MV-4-11 (cell line): ENCODE measurements at regions not wholly inside any gene's neighbourhood (a gene's known extent, or its start where the extent isn't known, plus 50 kb on each side); places are given as distances from the start of the nearest gene placed in this dataset.

Source experiments
- DNase-seq: peaks from one replicate; lab custom pipeline; 2025; lab: John Stamatoyannopoulos, UW

DNA sequence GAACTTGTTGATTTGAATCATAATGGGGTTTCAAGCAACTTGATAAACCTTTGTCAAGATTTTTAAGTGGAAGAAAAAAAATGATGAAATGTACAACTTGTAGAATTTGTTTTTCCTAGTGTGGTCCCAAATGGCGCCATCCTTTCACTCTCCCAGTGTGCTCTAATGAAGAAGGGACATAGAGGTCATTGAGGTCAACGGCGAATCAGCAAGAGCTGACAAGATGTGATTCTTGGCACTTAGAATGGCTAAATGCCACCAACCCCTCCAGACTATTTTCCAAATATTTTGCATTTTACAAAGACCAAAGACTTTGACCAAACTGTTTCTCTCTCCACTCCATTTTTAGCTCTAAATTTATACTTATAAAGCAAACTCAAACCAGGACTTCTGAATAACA lies 320.2 kb upstream of the MME start:
- no peak for DNase-seq

DNA sequence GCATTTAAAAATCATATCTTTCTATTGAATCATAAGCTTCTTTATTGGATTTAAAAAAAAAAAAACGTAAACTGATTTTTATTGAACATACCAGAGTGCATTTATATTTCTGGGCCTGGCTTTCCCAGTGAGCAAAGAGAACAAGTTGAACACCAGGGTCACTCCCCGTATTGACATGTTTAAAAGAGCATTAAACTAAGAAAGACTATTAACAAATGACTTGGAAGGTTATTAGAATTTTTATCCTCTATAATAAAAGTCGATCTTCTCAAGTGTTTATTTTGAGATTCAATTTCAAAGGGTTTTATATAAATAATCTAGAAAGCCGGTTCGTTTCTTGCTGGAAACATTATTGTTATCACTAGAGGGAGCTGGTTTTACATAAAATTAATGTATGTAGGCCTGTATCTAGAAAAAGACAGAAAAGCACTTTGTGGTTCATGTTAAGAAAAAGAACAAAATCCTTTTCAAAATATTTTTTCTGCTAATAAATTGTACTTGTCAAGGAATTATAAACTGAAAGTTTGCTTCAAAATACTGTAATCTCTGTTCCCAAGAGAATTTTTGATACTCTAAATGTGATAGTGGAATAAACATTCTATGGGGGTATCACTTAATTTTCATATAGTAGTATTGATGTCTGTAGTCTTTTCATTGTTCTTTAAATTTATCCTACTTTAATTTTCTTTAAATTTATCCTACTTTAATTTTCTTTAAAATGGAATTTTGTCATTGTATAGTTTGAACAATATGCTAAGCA lies 321.8 kb upstream of the MME start:
- peak; percentile 5 for DNase-seq

DNA sequence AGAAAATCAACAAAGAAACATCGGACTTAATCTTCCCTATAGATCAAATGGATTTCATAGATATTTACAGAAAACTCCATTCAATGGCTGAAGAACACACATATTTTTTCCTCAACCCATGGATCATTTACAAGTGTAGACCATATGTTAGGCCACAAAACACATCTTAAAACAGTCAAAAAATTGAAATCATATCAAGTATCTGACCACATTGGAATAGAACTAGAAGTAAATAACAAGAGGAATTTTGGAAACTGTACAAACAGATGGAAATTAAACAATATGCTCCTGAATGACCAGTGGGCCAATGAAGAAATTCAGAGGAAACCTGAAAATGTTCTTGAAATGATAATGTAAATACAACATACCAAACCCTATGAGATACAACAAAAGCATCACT lies 323.1 kb upstream of the GPR149 start:
- no peak for DNase-seq

DNA sequence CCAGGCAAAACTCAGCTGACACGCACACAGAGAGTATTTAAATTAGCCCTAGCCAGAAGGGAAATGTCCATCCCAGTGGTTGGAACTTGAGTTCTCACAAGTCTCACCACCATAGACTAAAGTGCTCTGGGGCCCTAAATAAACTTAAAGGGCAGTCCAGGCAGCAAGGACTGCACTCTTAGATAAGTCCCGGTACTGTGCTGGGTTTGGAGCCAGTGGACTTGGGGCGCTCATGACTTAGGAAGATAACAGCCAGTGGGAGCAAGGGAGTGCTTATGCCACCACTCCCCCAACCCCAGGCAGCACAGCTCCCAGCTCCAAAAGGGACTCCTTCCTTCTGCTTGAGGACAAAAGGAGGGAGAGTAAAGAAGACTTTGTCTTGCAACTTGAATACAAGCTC lies 319.5 kb upstream of the GPR149 start:
- DNase-seq, result no peak

DNA sequence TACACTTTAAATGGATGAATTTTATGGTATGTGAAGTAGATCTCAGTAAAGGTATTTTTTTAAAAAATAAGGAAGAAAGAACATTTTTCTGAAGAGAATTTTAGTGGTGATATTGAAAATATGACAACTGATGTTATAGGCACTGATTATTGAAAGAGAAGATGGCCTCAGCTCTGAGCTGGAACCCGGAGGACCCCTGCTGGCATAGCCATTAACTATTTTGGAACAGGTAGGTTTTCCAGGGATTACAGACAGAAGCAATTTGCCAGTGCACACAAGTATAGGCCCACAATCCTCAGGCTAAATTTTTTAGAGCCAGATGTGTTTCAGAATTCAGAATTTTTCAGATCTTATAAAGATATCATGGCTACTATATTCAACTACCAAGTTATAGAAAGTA lies 315.9 kb upstream of the GPR149 start:
- no peak for DNase-seq

DNA sequence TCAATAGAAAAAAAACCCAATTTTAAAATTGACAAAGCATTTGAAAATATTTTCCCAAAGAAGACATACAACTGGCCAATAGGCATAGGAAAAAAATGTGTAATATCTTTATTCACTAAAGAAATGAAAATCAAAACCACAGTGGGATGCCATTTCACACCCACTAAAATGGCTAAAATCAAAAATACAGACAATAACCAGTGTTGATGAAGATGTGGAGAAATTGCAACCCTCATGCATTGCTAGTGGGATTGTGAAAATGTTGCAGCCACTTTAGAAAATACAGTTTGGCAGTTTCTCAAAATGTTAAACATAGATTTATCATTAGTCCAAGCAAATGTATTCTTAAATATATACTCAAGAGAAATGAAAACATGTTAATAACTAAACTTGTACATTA lies 315.1 kb upstream of the GPR149 start:
- no peak for DNase-seq

DNA sequence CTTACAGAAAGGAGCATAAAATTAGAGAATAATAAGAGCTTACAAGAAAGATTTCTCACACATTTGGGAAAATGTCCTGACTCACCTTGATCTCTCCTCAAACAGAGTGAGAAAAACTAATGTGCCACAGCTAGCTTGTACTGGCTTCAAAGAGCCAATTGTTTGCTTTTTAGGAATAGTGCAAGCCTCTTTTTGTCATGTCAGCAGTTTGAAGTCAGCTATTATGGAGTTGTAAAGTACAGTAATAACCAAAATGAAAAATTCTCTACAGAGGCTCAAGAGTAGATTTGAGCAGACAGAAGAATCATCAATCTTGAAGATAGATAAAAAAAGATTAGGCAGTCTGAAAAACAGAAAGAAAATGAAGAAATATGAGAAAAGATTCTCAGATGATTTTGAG lies 313.4 kb upstream of the GPR149 start:
- DNase-seq, result no peak

DNA sequence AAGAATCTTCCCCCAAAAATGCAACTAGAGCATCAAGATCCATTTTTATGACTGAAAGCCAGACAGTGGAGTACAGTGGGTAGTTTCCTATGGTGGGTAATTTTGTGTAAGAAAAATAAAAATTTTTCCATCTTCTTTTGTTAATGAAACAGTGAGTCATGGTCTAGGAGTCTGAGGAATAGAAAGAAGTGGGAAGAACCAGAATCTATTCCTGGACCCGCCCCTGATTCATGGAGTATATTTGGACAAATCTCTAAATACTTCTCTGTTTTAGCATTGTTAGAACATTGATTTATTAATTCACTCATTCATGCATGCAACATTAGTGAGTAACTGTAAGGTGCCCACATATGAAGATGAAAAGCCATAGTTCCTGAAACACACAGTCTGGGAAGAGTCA lies 304.5 kb upstream of the GPR149 start:
- no peak for DNase-seq

DNA sequence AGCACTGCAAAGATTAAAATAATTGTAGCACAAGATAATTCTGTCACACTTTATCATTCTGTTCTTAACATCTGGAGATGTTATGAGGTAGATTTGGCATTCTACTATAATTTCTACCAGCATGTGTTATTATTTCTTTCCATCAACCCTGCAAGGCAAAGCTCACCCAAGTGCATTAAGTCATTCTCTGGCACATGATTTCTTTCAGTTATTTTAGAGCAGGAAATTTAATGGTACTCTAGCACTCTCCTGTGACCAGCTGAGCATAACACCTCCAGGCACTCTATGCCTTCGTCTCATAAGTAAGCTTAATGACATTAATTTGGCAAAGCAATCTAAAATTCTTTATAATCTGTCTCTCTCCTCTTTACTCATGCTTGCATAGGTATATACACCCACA lies 300.2 kb upstream of the GPR149 start:
- DNase-seq, result no peak

DNA sequence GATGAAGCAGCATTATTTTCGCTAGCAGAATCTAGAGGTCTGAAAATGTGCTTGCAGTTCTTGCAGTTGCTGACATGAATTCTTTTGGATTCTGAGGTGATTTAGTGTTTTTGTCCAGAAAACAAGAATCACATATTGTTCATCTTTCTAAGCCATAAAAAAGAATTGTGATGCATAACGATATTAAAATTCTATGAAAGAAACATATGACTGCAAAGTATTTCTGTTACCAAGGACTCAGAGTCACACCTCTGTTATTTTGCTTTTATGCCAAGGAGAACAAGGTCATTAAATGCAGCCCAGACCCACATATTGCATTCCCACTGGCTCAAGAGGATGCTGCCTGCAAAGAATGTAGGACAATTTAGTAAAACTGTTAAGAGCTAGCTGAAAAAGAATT lies 299.8 kb upstream of the GPR149 start:
- DNase-seq, result no peak

DNA sequence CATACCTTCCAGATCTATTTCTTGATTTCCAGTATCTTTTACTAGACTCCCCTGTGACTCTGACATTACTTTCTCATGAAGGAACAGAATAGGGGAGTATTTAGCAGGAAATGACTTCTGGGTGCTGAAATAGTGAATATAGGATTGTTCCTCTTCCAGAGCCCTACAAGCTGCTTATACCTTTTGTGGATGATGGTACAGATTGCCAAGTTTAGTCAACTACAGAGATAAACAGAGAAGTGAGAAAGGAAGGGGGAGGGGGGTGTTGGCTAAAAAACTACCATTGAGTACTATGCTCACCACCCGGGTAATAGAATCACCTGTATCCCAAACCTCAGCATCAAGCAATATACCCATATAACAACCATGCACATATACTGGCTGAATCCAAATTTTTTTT lies 298.3 kb upstream of the GPR149 start:
- peak; percentile 1 for DNase-seq

DNA sequence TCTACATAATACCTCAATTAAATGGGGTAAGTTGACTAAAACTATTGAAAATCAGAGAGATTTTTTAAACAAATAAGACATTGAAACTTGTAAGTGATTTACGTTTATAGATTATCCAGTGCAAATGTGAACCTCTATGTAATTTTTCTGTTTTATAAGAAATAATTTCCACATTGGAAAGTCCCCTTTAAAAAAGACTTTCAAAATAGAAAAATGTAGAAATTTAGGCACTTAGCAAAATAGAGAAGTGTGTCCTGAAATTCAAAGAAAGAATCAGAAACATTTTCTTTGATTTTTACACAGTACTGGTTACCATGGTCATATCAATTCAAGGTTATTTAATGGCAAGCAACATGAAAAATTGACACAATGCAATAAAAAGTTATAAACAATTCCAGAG lies 290.9 kb upstream of the GPR149 start:
- peak; percentile 13 for DNase-seq

DNA sequence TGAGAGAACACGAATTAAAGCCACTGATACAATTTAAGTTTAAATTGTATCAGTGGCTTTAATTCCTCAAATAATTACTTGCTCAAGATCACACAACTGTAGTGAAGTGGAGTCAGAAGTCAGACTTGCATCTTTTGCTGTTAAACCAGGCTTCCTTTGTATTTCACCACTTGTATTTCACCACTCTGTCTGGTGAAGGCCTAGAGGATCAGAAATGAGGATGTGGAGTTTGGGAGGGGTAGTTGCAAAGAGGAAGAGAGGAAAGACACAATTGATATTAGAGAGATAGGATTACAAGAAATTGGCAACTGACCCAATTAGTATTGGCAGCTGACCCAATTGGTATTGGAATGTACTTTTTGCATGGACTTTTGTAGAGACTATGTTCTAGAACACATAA lies 288.1 kb upstream of the GPR149 start:
- DNase-seq, result peak; percentile 93

DNA sequence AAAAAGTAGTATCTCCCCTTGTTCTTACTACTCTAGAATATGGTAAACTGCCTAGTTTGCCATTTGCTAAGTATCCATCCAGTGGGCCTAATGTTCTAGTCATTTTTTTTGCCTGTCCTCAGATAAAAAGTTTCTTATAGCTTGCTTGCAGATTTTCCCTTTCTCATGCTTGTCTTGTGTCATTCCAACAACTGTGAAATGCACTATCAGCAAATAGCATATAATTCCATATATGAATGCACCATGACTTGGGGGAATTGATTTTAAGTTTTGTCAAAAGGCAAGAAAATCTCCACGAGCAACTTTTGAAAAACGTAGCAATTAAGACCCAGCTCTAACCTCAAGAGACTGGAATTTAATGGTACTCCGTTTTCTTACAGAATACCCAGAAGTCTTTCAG lies 286.2 kb upstream of the GPR149 start:
- DNase-seq, result no peak

DNA sequence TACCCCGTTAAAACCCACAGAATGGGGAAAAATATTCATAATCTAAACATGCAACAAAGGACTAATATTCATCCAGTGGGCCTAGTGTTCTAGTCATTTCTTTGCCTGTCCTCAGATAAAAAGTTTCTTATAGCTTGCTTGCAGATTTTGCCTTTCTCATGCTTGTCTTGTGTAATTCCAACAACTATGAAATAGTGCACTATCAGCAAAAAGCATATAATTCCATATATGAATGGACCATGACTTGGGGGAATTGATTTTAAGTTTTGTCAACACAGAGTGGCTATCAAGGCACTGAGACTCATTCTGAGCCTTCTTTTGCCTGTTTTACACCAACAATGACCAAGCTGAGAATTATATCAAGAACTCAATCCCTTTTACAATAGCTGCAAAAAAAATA lies 278.6 kb upstream of the GPR149 start:
- no peak for DNase-seq

DNA sequence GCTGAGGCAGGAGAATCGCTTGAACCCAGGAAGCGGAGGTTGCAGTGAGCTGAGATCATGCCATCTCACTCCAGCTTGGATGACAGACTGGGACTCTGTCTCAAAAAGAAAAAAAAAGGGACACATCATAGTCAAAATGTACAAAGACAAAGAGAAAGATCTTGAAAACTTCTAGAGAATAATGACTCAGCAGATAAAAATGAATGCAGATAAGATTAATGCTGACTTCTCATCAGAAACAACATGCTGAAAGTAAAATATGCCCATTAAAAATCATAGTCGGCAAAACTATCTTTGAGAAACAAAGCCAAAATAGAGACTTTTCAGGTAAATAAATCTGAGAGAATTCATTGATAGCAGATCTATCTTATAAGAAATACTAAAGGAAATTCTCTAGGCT lies 271.1 kb upstream of the GPR149 start:
- no peak for DNase-seq

DNA sequence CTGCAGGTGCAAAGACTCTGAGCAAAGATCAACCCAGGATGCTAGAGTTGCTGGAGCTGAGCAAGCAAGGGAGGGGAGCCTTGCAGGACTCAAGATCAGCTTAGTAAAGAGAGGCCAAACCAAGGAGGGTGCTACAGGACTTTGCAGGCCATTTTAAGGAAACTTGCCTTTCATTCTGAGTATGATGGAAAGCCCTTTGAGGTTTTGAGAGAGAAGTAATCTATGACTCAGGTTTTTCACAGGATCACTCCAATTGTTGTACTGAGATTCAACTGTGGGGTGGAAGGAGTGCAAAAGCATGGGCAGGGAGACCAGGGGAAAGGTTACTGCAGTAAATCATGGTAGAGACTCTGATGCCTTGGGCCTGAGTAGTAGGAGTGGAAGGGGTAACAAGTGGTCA lies 260.4 kb upstream of the GPR149 start:
- peak; percentile 15 for DNase-seq

DNA sequence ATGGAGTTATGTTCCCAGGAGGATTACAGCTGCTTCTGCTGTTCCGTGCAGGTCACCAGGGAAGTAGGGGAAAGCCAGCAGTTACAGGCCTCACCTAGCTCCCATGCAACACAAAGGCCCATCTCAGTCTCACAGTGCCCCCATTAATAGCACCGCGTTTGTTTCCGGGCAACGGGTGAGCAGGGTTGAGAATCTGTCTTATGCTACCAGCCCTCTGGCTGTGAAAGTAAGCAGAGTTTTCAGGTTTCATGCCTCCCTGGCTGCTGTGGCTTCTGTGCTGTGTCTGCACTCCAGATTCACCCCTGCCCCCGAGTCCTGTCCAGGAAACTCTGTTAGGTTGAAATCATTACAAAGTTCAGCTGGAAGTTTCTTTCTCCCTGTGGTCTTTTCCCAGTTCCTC lies 254.4 kb upstream of the GPR149 start:
- no peak for DNase-seq

DNA sequence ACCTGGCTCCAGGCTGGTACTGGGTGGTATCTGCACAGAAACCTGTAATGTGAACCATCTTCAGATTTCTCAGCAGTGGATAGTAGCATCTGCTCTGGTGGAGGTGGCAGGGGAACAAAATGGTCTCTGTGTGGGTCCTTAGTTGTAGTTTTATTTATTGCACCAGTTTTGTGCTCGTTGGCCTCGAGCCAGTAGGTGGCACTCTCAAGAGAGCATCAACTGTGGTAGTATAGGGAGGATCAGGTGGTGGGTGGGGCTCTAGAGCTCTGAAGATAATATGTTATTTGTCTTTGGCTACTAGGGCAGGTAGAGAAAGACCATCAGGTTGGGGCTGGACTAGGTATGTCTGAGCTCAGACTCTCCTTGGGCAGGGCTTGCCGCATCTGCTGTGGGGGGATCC lies 254.0 kb upstream of the GPR149 start:
- no peak for DNase-seq

DNA sequence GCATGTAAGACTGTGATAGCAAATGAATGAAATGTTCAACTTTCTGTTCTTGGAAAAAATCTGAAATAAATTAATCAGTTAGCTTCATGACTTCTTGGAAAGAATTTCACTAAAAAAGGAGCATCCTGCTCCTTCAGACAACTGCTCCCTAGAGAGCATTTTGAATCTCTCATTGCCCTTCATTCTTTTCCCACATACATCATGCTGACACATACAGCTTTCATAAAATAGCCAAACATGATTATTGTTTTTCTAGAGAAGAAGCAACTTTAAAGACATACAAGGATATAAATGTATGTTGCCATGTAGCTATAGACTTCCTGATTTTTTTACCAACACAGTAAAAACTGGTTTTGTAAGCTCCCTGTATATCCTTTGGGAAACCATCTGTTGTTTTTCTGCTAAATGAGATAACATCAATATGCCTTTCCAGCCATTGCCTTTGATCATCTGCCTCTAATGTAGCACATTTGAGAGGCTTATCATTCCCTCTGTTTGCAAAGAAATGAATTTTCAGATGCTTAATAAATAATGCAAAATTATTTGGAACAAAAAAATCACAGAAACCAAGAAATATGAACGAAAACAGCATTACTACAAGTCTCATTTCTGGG lies 248.2 kb upstream of the GPR149 start:
- no peak for DNase-seq

DNA sequence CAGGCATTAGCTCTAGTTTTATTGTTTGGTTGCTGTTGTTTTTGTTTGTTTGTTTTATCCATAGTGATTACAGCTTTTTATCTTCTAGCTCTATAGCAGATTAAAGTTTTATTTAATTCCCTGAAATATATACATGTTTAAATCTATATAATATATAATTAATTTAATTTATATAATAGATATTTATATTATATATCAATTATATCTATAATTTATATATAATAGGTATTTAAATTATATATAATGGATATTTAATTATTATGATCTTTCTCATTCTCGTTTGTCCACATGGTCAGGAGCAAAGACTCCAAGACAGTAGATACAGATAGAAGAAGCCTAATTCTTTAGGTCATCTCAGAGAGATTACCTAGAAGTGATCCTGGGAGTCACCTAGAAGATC lies 238.8 kb upstream of the GPR149 start:
- DNase-seq, result no peak

DNA sequence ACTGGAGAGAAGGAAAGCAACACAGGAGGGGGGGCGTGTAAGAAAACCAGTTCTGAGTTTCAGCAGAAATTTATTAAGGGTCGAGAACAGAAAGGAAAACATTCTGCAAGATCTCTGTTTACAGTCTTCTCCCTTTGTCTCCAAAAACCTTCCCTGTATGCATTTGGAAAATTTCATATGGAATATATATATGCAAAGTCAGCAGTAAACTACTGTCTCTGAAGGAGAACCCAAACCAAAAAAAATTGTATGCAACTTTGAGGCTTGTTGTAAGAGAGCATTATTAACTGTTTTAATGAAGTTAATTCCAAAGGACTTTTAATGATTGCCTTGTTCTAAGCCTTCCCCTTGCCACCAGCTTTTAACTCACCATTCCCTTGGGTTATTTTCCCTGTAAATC lies 238.2 kb upstream of the GPR149 start:
- no peak for DNase-seq

DNA sequence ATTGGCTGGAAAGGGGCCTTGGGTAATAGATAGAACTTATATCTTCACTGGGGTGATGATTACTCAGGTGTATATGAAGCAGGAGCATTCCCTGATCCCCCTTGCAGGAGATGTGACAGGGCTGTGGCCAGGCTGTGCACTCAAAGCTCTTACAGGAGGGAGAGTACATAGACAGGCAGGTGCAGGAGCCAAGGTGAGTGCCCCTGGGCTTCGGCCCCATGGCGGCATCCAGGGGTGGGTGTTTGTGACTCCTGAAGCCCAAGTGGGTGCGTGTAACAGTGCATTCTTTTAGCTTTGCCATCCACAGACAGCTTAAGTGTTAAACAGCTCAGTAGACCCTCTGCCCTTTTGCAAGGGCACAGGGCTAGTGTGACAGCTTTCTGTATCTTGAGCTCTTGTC lies 236.6 kb upstream of the GPR149 start:
- DNase-seq, result no peak

DNA sequence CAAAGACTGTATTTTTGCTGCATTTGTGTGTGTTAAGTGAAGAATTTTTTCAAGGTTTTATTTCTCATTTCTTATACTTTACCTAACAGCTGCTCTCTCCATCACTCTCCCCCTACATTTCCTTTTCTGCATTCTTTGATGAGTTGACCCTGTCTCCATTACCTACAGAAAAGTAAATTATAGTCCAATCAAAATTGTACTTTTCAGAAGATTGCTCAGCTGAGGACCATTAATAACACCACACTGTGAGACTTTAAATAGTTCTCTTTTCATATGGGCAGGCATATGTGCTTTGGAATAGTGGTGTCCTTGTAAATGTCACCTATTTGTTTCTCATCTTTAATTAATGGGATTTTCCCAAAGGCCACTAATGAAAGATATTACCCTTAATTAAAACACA lies 234.7 kb upstream of the GPR149 start:
- no peak for DNase-seq
